Peyer's patch (tissue), 4 donors: ENCODE measurements at regions not wholly inside any gene's neighbourhood (a gene's known extent, or its start where the extent isn't known, plus 50 kb on each side); places are given as distances from the start of the nearest gene placed in this dataset.

ENCODE experiments used
- CTCF ChIP-seq, 6 experiments: fragments of 450-650 bp in 4 of 6; fragments of 200-600 bp in 2 of 6; sonication (generic) in 1 of 6; IDR thresholded peaks; one replicate each; pipeline ENCODE4 v1.5.1; 2017 to 2019; ENCODE audit warnings: antibody characterized with exemption in 6 of 6, mild to moderate bottlenecking in 3 of 6, moderate library complexity in 1 of 6
- POLR2A ChIP-seq, 2 donors: fragments of 450-650 bp; IDR thresholded peaks; one replicate each; pipeline ENCODE4 v1.5.1; 2017; ENCODE audit warnings: antibody characterized with exemption in 2 of 2, mild to moderate bottlenecking in 2 of 2, moderate library complexity in 2 of 2

- TF ChIP-seq CTCF (IDR thresholded peaks at IDR 0.05) (no peak), POLR2A (IDR thresholded peaks at IDR 0.05) (no peak)
These were observed 890.9 kb downstream of the VRK1 start for GRCh38 chr14:97687944-97688630.
